DMS153 (cell line): ENCODE measurements at regions not wholly inside any gene's neighbourhood (a gene's known extent, or its start where the extent isn't known, plus 50 kb on each side); places are given as distances from the start of the nearest gene placed in this dataset.
A peak's percentile ranks its signal among the peaks of the same experiment; 100 is the strongest.

Experiments
- DNase-seq: peaks from one replicate; lab custom pipeline; 2025; lab: John Stamatoyannopoulos, UW

DNA sequence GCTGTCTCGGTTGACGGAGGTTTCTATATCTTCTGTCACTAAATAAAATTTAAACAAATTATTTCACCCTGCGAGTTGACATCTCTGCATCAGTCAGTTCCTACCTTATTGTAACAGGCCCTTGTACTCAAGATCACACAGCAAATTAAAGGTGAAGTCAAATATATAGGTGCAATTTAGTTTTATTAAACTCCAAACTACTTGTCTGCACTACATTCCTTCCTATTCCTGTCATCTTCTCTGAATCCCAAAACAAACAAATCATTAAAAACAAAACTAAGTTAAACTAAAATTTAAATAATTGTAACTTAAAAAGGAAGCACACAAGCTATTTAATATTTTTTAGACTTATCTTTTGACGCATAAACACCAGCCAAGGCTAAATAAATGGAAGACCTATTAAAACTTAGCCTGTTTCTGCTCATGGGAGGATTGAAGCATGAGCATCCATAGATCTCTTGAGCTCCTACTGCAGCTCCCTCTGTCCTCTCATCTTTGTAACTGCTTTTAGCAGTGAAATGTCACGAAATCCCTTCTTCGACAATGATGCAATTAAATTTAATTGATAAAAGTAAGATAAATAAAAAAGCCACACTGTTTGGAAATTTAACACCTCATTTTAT lies 1152.3 kb upstream of the GJE1 start:
- DNase-seq: no peak

DNA sequence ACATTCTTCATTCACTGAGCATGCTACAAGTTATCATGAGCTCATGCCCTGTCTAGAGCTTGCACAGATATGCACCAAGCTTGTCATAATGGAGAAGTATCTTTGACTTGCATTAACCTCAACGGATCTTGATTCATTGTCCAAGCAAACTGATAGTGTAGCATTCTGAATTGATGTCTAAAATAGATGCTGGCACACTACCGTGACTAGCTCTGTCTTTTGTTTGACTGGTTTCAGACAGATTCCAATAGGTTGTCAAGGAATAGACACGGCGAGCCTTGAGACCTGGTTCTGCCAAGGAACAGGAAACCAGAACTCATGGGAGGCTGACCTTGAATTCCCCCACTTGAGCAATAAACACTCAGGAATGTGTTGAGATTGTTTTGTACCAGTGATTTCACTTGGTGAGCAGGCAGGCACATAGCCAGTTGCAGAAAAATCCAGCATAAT lies 1153.1 kb upstream of the GJE1 start:
- DNase-seq: no peak

DNA sequence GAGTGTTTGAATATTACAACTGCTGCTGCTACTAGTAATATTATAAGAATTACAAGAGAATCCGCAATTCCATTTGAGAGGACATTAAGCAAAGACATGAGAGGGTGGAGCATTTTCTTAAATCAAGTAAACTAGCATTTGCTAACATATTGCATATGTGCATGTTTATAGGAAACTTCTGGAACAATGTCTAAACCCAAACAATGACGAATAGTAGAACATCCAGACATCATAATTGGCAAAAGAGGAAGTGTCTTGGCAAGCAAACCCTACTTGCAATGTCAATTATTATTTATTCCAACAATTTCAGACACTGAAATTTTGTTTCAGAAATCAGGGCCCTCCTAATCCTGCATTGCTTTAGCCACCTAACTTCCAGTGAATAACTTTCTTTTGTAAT lies 1155.3 kb upstream of the GJE1 start:
- no peak for DNase-seq

DNA sequence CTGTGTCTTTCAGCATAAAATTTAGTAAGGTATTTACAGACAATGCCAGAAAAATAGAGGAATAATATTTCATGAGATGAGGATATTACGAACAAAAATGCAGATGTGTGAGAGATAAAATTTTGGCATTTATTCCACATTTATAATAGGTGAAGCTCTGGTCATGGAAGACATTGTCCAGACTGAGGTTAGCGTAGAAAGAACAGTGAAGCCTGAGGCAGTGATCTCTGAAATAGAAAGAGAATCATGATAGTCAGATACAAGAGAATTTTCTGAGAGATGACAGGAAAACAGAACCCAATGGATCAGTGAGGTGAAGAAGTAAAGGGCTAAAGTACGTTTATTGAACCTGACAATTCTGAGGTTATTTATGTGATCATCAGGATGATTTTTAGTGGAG lies 1155.9 kb upstream of the GJE1 start:
- DNase-seq: no peak

DNA sequence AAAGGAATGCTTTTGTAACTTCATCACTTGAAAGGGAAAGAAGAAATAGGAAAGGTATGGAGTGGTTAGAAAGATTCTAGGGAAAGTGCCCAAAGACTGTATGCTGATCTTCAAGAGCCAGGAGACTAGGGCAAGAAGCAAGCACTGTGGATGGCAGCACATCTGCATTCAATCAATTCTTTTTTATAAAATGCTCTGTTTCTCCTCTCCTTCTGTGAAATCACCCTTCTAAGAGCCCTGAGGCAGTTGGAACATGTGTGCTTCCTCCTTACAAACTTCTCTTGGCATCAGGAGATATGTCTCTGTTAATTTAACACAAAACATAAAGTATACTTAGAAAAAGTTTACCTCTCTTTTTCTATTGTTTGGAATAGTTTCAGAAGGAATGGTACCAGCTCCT lies 1162.2 kb upstream of the GJE1 start:
- DNase-seq: no peak

DNA sequence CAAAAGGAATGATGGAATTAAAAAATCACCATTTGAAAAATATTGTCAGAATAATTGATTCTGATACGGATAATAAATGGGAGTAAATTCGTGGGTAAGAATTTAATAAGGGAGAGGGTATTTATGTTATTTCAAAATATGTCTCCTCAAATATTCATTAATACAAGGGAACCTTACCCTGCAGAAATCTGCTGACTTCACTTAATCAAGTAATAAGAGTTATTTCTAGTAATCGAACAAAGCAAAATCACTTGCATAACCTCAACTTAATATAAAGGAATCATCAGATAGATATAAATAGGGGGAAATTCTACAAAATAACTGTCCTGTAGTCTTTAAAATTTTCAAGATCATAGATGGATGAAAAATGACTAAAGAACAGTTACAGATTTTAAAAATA lies 1164.7 kb upstream of the GJE1 start:
- DNase-seq: no peak

DNA sequence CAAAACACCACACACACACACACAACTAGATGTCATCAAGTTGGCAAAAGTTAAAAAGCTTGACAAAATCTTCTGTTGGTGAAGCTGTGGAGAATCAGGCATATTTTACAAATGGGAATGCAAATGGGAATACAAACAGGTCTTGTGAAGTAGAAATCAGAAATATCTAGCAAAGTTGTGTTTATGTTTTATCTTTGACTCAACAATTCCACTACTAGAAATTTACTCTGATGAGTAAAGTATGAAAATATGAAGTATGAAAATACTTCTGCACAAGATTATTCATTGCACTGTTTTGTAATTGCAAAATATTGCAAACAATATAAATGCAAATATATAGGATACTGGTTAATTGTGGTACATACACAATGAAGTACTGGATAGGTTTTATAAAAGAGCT lies 1166.0 kb upstream of the GJE1 start:
- no peak for DNase-seq

DNA sequence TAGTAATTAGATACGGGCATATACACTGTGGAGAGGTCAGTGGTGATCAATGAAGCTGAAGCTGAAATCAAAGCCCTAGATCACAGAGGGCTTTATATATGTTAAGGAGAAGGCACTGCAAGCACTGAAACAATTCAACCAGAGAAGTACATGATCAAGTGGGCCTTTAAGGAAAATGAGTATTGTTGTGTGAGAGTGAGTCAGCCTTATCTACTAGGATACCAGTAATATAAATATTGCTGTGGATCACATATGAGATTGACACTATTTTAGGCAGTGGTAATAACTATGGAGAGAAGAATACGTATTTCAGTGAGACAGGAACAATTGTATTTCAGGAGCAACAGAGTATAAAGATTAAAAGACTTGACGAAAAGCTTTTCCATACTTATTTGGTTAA lies 1172.2 kb upstream of the GJE1 start:
- no peak for DNase-seq

DNA sequence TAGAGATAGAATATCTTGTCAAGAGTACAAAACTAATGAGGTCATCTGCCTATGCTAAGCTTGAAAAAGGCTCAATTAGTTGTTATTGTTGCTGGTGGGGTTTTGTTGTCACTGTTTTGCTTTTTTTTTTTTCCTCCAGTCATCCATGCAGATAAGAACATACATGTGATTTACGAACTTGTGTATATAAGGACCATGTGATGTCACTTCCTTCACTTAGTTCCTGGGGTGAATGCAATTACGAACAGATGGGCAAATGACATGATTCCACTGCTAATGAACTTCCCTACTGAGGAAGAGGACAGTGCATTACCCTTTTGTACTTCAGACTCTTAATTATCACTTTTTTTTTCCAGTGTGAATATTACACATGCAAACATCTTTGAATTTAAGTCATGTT lies 1175.3 kb upstream of the GJE1 start:
- peak; percentile 96 for DNase-seq

DNA sequence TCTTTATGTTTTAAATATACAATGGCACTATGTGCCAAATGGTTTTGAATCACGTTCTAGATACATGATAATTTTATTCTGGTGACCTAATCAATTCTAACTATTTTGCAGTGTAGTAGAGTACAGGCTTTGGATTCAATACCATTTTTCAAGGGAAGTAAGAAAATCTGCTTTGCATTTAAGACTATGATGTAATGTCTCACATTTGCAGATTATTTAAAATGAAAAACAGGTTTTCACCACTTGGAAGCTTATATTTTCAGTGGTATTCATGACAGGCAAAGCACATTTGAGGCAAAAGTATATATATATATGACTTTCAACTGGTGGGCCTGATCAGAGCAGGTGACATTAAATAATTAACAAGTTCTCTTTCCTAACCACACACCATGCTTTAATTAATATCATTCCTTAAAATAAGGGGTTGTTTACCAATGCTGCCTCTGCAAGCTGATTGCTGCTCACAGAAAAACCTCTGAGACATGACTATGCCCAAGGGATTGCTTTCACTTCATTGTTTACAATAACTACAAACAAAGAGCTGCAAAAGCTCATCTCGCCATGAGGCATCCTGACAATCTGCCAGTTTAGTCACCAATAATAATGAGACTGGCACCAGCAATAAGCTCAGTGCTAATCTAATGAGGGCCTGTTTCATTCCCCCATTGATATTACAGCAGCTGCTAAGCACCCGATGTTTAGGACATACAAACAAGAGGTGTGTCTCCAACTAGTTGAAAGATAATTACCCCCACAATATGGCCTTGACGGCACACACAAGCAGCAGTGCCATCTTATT lies 1176.0 kb upstream of the GJE1 start:
- DNase-seq: peak; percentile 98

DNA sequence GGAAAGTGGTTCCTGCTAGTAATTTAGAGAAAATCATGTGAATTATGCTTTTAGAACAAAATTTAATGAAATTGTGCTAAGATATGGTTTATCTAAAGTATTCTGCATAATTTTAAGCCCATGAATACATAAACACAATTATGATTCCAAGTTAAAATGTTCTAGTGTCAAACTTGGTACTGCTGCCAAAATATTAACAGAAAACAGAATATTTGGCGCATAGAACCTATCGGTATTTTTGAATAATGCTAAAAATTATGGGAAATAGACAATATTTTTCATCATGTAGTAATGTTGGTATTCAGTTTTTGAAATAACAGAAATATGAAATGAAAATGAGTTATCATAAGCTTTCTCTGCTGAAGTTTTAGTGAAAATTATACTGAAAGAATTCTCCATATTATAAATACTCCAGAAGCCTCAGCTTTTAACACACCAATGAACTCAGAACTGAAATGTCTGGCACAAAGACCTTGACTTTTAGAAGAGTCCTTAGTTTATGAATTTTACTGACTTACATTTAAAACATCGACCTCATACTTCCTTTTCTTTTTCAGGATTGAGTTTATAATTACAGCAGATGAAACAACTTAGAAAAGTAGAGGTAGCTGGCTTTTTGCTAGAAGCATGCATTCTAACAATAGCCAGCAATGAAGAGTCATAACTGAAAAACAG lies 1192.3 kb upstream of the GJE1 start:
- DNase-seq: no peak

DNA sequence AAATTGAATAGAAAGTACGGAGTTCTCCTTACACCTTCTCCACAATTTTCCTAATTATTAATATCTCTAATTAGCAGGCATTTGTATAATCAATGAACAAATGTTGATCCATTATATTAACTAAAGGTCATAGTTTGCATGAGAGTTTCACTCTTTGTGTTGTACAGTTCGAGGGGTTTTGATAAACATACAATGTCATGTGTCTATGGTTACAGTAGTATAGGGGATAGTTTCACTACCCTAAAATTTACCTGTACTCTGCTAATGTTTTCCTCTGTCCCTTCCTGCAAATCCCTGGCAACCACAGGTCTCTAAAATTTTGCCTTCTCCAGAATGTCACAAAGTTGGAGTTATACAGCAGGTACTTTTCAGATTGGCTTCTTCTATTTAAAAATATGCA lies 1199.8 kb upstream of the GJE1 start:
- DNase-seq: no peak

DNA sequence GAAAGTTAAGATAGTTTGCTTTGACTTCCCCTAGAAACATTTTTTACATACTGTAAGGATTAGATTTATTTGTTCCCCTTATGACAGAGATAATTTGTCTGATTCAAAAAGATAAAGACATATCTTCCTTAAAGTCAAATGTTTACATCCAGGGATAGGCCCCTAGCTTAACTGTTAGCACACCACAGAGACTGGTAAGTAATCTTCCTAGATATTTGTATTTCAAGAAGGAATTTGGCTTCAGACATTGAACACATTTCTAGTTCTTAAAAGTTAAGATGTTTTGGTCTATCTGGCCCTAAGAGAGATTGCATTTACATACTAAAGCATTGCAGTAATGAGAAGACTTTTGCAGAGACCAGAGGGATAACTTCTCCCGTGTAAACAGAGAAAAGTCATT lies 1201.1 kb upstream of the GJE1 start:
- no peak for DNase-seq

DNA sequence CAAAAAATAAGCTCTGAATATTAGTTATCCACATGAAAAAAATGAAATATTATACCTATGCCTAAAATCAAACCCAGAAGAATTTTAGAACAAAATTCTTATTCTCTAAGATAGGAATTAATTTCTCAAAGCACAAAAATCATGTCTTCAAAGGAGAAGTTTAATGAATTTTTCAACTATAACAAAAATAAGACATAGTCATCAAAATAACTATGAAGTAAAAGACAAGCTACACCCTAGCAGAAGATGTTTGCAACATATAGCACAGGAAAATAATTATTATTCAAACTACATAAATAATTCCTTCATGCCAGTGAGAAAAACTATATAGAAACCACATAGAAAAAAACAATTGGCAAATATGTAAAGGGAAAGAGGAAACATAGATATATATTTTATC lies 1203.6 kb upstream of the GJE1 start:
- DNase-seq: no peak

DNA sequence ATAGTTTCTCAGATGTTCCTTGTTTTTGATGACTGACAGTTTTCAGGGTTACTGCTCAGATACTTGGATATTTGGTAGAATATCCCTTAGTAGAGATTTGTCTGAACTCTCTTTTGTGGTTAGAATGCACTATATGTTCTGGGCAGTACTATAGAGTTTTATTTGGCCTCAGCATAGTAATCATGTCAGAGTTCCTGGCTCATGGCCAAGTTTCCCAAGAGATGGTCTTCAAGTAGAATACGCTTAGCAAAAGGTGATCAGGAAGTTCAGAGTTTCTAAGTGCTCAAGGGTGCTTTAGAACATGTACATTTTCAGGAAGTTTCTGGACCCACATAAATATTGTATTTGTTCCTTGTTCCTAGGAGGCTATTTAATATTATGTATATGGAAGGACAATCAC lies 1209.7 kb upstream of the GJE1 start:
- DNase-seq: no peak

DNA sequence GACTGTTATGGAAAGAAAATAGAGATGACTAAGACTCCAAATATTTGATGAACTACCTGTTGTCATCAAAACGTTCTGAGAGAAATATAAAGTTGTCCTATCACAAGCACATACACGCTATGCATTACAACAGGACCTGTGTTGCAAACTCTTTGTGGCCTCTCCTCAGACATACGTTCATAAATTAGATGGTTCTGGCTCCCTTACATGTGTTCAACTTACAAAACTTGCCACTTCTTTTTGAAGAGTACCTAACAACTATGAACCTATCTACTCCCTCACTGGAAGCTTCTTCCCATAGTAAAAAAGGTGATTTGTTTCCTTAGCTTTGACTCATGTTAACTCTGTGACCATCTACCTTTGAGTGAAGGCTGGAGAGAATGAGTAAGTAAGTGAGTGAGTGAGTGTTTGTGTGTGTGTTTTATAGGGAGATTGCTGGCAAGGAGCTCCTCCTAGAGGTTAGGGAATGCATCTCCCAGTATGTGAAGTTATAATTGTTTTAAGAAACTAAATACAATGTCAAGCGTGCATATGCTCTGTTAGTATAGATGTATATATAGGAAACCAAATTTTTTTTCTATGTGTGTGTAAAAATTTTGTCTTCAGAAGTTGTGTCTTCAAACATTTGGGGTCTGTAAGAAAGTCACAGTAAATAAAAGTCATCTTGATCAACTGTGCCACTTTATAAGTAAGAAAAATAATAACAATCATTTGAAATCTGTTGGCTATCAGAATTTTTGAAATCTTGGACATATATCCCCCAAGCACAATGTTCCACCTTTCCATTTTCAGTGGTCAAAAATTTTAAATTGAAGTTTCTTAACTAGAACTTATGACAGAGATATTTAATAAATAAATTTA lies 1211.1 kb upstream of the GJE1 start:
- DNase-seq: no peak

DNA sequence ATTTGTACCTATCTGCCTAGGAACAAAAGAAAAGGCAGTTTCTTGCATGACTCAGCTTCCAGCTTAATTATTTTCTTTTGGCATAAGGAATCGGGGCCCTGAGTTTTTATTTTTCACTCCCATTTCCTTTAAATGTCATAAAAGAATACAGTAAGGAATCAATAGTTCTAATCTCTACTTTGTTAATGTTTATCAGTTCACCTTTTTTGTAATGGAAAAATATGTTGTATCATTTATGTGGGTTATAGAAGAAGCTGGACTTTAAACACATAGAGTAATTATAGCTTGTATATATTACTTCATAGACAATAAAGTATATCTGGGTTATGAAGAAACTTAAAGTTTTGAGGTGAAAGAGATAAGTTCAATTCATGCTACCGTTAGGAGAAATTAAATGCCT lies 1214.8 kb upstream of the GJE1 start:
- DNase-seq: no peak

DNA sequence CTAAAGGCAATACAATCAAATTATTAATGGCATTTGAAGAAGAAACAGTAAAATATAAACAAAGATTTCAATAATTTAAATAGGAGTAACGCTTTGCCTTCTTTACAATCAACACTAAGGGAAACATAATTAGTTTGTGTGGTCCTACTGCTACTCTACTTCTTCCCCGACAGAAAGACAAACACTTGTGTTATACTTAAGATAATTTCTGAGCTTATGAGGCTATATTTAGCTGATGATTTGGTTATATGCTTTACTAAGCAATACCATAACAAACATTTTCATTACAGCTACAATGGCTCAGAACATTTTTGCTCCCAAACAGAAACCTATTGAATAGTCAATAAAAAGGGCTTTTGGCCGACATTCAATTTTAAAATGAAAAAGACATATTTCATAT lies 1217.2 kb upstream of the GJE1 start:
- peak; percentile 43 for DNase-seq

DNA sequence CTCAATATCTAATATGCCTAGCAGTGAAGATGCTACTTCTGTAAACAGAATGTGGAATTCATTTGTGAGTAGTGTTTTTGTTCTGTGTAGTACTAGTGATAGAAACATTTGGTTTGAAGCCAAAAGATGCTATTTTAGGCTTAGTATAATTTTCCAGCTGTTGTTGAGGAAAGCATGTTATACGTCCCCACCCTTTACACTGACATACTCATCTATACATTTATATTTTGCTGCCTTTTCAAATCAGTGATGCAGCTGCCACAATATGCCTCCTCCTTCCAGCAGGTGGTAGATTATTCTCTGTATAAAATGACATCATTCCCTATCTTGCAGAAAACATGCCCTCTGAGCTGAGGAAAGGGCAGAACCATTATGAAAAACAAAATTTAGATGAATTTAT lies 1217.6 kb upstream of the GJE1 start:
- peak; percentile 62 for DNase-seq

DNA sequence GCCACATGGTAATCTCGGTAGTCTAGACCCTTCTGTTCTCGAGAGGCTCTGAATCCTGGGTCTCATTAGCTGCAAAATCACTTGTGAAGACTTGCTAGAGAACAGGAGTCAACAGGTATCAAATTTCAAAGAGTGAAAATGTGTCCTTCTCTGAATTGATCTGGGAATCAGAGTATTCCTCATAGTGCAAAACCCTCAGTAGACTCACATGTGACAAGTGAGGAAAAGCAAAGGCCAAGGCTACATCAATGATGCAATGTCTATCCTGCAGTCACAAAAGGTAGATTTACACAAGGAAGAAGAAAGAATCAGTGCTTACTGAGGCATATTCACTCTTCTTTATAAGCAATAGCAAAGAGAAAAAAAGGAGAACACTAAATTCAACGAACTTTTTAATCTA lies 1220.0 kb upstream of the GJE1 start:
- DNase-seq: peak; percentile 21

DNA sequence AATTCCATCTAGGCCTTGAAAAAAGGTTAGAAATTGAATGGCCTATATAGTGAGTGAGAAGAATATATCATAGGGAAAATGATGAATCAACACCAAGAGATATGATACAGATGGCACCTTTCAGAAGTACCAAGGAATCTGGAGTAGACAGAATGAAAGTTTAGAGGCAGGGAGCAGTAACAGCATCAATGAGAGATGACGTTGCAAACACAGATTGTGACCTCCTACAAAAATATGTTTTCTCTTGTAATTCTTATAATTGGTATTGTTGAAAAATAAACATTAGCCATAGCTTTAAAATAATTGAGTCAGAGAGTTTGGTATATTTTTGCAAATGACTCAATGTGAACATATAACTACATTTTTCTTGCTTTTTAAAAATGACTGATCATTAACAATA lies 1223.1 kb upstream of the GJE1 start:
- DNase-seq: no peak

DNA sequence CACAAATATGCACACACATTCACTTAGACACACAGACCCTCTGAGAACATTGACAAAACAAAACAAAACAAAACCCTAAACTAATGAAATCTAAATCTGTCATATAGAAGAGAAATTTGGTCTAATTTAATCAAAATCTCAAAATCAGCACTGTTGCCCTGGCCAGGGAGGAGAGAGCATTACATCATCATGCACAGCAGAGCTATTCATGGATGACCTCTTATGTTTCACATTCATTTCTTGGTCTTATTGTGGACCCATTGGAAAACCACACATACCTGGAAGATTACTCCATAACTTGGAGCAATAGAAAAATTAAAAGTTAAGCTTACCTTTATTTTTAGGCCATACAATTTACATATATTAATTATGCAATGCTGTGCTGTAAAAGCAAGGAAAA lies 1223.6 kb upstream of the GJE1 start:
- DNase-seq: no peak
